Tongue (tissue), 1 donor: ENCODE measurements at regions not wholly inside any gene's neighbourhood (a gene's known extent, or its start where the extent isn't known, plus 50 kb on each side); places are given as distances from the start of the nearest gene placed in this dataset.
"Not testable (repeated sequence)": the region's sequence is repeated elsewhere in the genome, so short reads cannot be mapped to it uniquely, and the experiment has no call there.

Source experiments
- DNase-seq: peaks from one replicate; pipeline ENCODE4 v3.0.0-alpha.2; 2015

DNA sequence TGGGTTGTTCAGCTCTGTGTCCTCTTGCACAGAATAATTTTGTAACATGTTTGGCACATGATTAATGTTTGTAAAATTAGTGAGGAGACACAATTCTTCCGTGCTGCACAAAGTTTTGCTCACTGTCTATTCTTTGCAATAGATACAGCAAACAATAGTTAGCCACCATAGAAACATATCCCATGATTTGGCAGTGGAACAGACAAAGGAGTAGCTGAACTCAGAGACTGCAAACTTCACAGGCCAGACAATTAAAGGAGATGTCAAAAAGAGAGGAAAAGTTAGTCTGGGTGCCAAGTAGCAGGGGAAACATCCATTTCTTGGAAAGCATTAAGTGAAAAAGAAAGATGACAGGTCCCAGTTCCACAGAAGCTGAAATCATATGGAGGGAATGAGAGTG lies 267.4 kb upstream of the NRXN1 start:
- peak; percentile 54 for DNase-seq

GRCh38 chr2:51297488-51297887 lies 265.6 kb upstream of the NRXN1 start:
- DNase-seq, result no peak

- no peak for DNase-seq
Observed at GRCh38 chr2:51293566-51294200, 261.8 kb upstream of the NRXN1 start.

GRCh38 chr2:51291762-51292551 lies 260.0 kb upstream of the NRXN1 start:
- no peak for DNase-seq

DNA sequence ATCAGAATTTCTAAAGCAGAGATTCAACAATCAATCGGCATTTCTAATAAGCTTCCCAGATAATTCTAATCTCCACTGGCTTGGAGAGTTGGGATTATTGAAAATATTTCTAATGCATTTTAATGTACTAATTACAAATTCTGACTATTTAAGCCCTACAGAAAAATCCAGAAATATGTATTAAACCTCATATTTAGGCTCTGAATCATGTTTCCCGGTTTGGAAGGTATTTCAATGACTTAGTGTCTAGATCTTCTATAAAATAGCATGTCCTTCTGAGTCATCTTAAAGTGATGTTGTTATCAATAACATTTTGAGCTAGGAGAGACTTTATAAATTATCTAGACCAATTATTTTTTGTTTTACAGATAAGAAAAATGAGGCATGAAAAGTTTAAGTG lies 258.8 kb upstream of the NRXN1 start:
- no peak for DNase-seq

GRCh38 chr2:51289045-51289444 lies 257.1 kb upstream of the NRXN1 start:
- DNase-seq, result no peak

DNA sequence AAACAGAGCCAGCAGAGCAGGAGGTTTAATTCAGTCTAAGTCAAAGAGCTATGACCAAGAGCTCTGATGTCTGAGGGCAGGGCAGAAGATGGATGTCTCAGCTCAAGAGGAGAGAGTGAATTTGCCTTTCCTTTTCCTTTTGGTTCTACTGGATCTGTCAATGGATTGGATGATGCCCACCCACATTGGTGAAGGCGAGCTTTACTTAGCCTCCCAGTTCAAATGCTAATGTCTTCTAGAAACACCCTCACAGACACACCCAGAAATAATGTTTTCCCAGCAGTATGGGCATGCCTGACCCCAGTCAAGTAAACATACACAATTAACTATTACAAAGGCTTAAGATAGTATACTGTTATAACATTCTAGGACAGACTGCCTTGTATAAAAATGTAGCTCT lies 236.3 kb upstream of the NRXN1 start:
- no peak for DNase-seq

GRCh38 chr2:51265539-51265938 lies 233.6 kb upstream of the NRXN1 start:
- DNase-seq, result no peak

DNA sequence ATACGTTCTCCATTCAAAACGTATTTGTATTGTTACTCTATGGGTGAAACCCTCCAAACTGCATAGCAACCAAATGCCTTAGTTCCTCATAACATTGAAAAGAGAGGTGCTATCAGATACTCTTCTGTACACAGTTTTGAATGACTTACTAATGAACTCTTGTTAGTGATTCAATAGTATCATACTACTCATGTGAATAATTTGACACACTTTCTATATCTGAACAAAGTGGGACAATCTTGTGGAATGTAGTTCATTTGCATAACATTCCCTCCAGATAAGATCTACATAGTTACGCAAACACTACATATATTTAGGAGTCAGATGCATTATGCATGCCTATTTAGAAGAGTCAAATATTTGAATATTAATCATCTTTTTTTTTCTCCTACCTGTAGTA lies 232.0 kb upstream of the NRXN1 start:
- DNase-seq, result no peak

- not testable (repeated sequence) for DNase-seq
Observed at GRCh38 chr2:51263101-51263500, 231.2 kb upstream of the NRXN1 start.

DNA sequence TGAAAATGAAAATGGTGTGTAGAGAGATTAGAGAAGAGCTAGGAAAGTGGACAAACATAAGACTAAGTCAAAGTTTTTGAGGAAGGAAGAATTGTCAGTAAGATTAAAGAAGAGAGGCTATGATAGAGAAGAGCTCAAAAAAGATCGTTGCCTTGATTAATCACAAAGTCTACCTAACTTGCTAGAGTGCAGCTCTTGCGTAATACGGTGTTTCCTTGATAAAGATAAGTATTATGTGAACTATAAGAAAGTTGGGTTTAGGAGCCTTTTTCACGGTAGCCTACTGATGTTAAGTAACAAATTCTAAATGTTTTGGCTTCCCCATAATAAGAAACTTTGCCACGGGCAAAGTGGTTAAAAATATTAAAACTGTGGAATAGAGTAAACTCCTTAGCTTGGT lies 226.4 kb upstream of the NRXN1 start:
- no peak for DNase-seq

DNA sequence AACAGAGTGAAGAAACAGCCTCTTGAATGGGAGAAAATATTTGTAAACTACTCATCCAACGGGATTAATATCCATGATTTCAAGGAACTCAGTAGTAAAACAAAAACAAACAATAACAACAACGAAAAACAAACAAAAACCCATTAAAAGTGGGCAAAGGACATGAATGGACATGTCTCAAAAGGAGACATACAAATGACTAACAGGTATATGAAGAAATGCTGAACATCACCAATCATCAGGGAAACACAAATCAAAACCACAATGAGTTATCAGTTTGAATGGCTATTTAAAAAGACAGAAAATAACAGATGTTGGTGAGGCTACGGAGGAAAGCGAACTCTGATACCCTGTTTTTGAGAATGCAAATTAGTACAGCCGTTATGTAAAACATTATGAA lies 224.8 kb upstream of the NRXN1 start:
- DNase-seq, result no peak

DNA sequence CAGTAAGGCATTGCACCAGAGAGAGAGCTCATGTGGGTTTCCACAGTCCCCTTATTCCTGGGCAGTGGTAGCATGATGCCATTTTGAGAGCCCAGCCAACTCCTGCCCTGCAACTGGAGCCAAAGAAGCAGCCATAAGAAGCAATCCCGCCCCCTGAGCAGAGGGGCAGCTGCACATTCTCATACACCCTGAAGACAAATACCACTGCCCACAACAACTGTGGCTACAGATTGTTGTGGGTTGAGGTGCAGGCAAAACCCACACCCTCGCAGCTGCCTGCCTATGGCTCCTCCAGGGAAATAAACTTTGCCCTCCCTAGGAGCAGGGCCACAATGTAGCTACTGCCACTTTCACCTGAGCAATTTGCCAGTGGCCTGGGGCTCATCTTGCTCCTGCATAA lies 219.4 kb upstream of the NRXN1 start:
- no peak for DNase-seq

GRCh38 chr2:51247252-51247805 lies 215.4 kb upstream of the NRXN1 start:
- DNase-seq, result no peak

GRCh38 chr2:51243892-51244535 lies 212.1 kb upstream of the NRXN1 start:
- DNase-seq, result no peak

- no peak for DNase-seq
Observed at GRCh38 chr2:51237626-51238271, 205.8 kb upstream of the NRXN1 start.

- DNase-seq, result no peak
Observed at GRCh38 chr2:51232027-51232426, 200.1 kb upstream of the NRXN1 start.

DNA sequence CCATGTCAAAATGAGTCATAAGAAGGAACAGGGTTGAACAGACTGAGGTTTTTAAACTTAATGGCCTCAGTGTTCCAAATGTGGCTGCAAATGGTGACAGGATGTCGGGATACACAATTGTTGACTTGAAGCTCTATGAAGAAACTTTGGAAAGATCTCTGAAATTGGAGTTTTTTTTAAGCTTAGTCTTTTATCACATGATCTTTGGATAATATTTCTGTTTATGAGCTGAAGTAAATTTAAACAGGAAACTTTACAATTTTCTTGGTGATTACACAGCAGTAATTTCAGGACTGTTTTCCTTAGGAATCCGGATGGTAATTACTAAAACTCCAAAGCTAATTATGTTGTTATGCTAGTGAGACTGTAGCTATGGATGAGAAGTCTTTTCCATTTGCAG lies 199.1 kb upstream of the NRXN1 start:
- DNase-seq, result no peak

GRCh38 chr2:51225377-51225776 lies 193.4 kb upstream of the NRXN1 start:
- DNase-seq, result no peak

- DNase-seq, result no peak
Observed at GRCh38 chr2:51224790-51225189, 192.9 kb upstream of the NRXN1 start.

DNA sequence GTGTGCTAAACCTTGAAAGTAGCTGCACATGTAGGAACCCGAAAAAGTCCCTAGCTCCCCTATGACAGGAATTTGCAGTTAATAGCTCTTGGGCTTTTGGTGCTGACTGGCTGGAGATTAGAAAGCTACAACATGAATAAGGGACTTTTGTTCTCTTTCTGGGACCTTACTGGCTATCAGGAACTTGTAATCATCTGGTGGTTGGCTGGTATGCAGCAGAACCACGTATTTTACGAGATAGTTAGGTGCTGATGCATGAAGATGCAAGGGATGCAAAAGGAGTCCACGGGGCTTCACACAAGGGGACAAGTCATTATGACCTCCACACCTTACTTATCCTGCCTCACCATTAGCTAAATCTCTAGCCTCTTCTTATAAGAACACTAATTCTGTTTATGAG lies 190.2 kb upstream of the NRXN1 start:
- DNase-seq, result no peak

DNA sequence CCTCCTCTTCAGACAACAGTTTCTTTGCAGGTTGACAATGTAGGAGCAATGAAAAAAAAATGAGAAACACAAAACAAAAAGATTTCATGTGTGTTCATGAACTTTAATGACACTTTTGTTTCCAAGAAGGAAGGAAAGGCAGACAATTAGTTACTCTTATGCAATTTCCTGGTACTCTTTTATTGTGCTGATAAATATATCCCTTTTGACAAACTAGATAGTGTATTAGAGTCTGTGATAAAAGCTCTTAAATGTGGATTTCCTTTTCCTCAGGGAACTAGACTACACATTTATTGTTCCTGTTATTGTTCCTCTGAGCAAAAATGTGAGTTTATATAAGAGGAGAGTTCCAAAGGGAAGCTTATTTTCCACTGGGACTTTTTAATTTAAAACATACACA lies 188.7 kb upstream of the NRXN1 start:
- no peak for DNase-seq

- DNase-seq, result no peak
Observed at GRCh38 chr2:51220080-51220479, 188.1 kb upstream of the NRXN1 start.
